B cell (primary cell): ENCODE measurements at regions not wholly inside any gene's neighbourhood (a gene's known extent, or its start where the extent isn't known, plus 50 kb on each side); places are given as distances from the start of the nearest gene placed in this dataset.

Experiments used
- ATAC-seq: fragments of 200-7000 bp; cut with Tn5 transposase; one replicate; pipeline ENCODE4 v1.10.0; 2021; ENCODE audit warnings: low read depth, mild to moderate bottlenecking, moderate number of reproducible peaks, moderate library complexity
- CTCF ChIA-PET: fragments of 350-600 bp; sonication (Branson Sonifier 250); formaldehyde crosslinking; loops from one replicate; lab custom pipeline; 2021; ENCODE audit warnings: antibody characterized with exemption, inconsistent platforms; lab: Charles Lee
- POLR2A ChIA-PET: fragments of 350-600 bp; sonication (Branson Sonifier 250); formaldehyde crosslinking; loops from one replicate; lab custom pipeline; 2021; ENCODE audit warnings: antibody characterized with exemption; lab: Charles Lee
- DNase-seq: peaks from one replicate; pipeline ENCODE4 v3.0.0; 2013
- H2AFZ ChIP-seq: 2 replicates; pipeline ENCODE4 v1.6.1; 2012; ENCODE audit warnings: mild to moderate bottlenecking, low read depth, low read length; ENCODE audit not compliant: insufficient read depth, poor library complexity, severe bottlenecking
- H3K27ac ChIP-seq, 2 donors: 1 replicate in 1 of 2; 2 replicates in 1 of 2; pipeline ENCODE4 v1.5.1; 2012 to 2013; ENCODE audit warnings: low read length in 2 of 2, mild to moderate bottlenecking in 2 of 2, moderate library complexity in 1 of 2
- H3K27me3 ChIP-seq, 4 experiments: fragments of 200-600 bp in 1 of 4; sonication (generic) in 1 of 4; replicated peaks in 1 of 4; 1 replicate in 2 of 4; 2 replicates in 2 of 4; pipeline versions ENCODE4 v1.6.1 to v1.7.0; 2013 to 2016; ENCODE audit warnings: low read length in 3 of 4, mild to moderate bottlenecking in 2 of 4, mixed read lengths in 1 of 4, moderate library complexity in 1 of 4; ENCODE audit not compliant: insufficient read depth in 4 of 4, control insufficient read depth in 3 of 4; ENCODE audit errors: control extremely low read depth in 1 of 4
- H3K36me3 ChIP-seq, 2 experiments: replicated peaks in 1 of 2; 1 replicate in 1 of 2; 2 replicates in 1 of 2; pipeline versions ENCODE4 v1.6.1 to v1.7.1; 2013; ENCODE audit warnings: low read length in 1 of 2; ENCODE audit not compliant: insufficient read depth in 2 of 2, control insufficient read depth in 1 of 2; ENCODE audit errors: control extremely low read depth in 1 of 2, extremely low read depth in 1 of 2
- H3K4me1 ChIP-seq, 2 donors: fragments of 200-600 bp in 1 of 2; sonication (generic) in 1 of 2; 1 replicate in 1 of 2; 2 replicates in 1 of 2; pipeline versions ENCODE4 v1.5.1 to v1.6.1; 2013 to 2017; ENCODE audit warnings: low read length in 2 of 2; ENCODE audit not compliant: control insufficient read depth in 2 of 2, insufficient read depth in 2 of 2
- H3K4me2 ChIP-seq: replicated peaks from 2 replicates; pipeline ENCODE3; 2012; ENCODE audit warnings: mild to moderate bottlenecking, low read depth, low read length; ENCODE audit not compliant: poor library complexity, severe bottlenecking
- H3K4me3 ChIP-seq, 5 experiments: fragments of 200-600 bp in 1 of 5; sonication (generic) in 1 of 5; 1 replicate in 3 of 5; 2 replicates in 2 of 5; pipeline versions ENCODE4 v1.5.1 to v1.7.0; 2011 to 2016; ENCODE audit warnings: low read length in 4 of 5, mild to moderate bottlenecking in 4 of 5, low read depth in 2 of 5, control low read depth in 1 of 5, moderate library complexity in 1 of 5; ENCODE audit not compliant: insufficient read depth in 1 of 5; ENCODE audit errors: control extremely low read depth in 1 of 5, extremely low read depth in 1 of 5
- H3K79me2 ChIP-seq: fragments of 200-600 bp; sonication (generic); one replicate; pipeline ENCODE4 v1.6.0; 2016; ENCODE audit warnings: low read length; ENCODE audit not compliant: control insufficient read depth, insufficient read depth
- H3K9ac ChIP-seq: fragments of 200-600 bp; sonication (generic); 2 replicates; pipeline ENCODE4 v1.6.1; 2017; ENCODE audit warnings: mild to moderate bottlenecking, low read length, moderate library complexity
- H3K9me3 ChIP-seq, 3 donors: one replicate each; pipeline versions ENCODE4 v1.6.1 to v1.7.1; 2013; ENCODE audit warnings: low read length in 2 of 3; ENCODE audit not compliant: control insufficient read depth in 2 of 3, insufficient read depth in 1 of 3; ENCODE audit errors: control extremely low read depth in 1 of 3
- H4K20me1 ChIP-seq: 2 replicates; pipeline ENCODE4 v1.6.0; 2012; ENCODE audit warnings: mild to moderate bottlenecking, low read length; ENCODE audit not compliant: insufficient read depth, control insufficient read depth, poor library complexity, severe bottlenecking
- H3K27ac Mint-ChIP-seq: one replicate; pipeline ENCODE4 v1.8.0; 2021; ENCODE audit warnings: mixed read lengths
- H3K27me3 Mint-ChIP-seq: one replicate; pipeline ENCODE4 v1.8.0; 2021; ENCODE audit warnings: mixed read lengths
- H3K4me1 Mint-ChIP-seq: one replicate; pipeline ENCODE4 v1.8.0; 2021; ENCODE audit warnings: mixed read lengths
- H3K4me3 Mint-ChIP-seq: one replicate; pipeline ENCODE4 v1.8.0; 2021; ENCODE audit warnings: mixed read lengths
- H3K9me3 Mint-ChIP-seq: one replicate; pipeline ENCODE4 v1.8.0; 2022; ENCODE audit warnings: mixed read lengths; ENCODE audit not compliant: insufficient read depth
- CTCF ChIP-seq: fragments of 200-600 bp; IDR thresholded peaks from one replicate; pipeline ENCODE4 v1.8.0; 2022; ENCODE audit warnings: antibody characterized with exemption, mild to moderate bottlenecking
- EZH2 ChIP-seq: IDR thresholded peaks from 2 replicates; pipeline ENCODE4 v1.6.1; 2012; ENCODE audit warnings: borderline replicate concordance, low read depth, mild to moderate bottlenecking, moderate library complexity, low read length; ENCODE audit not compliant: insufficient read depth, poor library complexity, severe bottlenecking
- WGBS: methylation state at CpG from one replicate; pipeline ENCODE4 v1.1.5; 2013; ENCODE audit warnings: missing lambda C conversion rate; ENCODE audit not compliant: insufficient coverage; 5-methylcytosine and 5-hydroxymethylcytosine counted together
- intact Hi-C: fragments of 100-400 bp; cut with micrococcal nuclease; formaldehyde crosslinking; loops from one replicate; pipeline ENCODE4 v1.10.0; 2022

- ATAC-seq = no peak
These were observed 248.7 kb downstream of the NEBL start for GRCh38 chr10:20648263-20648874.

GRCh38 chr10:20647756-20648155 lies 249.4 kb downstream of the NEBL start:
- ATAC-seq = no peak
- Histone ChIP-seq H3K36me3 (no peaks in the 10 kb centered on the region), H3K79me2 (no peaks in the 10 kb centered on the region), H3K27ac (no peak overlapping the region), H4K20me1 (no peaks in the 10 kb centered on the region), H2AFZ (no peak overlapping the region), H3K4me2 (no peak overlapping the region), H3K4me3 (no peak overlapping the region), H3K9ac (no peak overlapping the region), H3K9me3 (no peaks in the 10 kb centered on the region), H3K27me3 (no peaks in the 10 kb centered on the region), H3K4me1 (no peaks in the 10 kb centered on the region)
- no peak overlapping the region for H3K27ac Mint-ChIP-seq
- ChIA-PET CTCF (no interaction called here), POLR2A (no interaction called here)
- H3K4me1 Mint-ChIP-seq = no peaks in the 10 kb centered on the region
- H3K9me3 Mint-ChIP-seq = peaks cover 10% of the 10 kb centered on the region
- no peak for DNase-seq
- H3K4me3 Mint-ChIP-seq = no peak overlapping the region
- TF ChIP-seq CTCF (no peak), EZH2 (no peak)
- H3K27me3 Mint-ChIP-seq = no peaks in the 10 kb centered on the region
- intact Hi-C loops = no loop called here

More at GRCh38 chr10:20648263-20648874, 248.7 kb downstream of the NEBL start:
- Histone ChIP-seq H4K20me1 (no peaks in the 10 kb centered on the region), H3K4me3 (no peak overlapping the region), H3K9ac (no peak overlapping the region), H3K9me3 (no peaks in the 10 kb centered on the region), H3K79me2 (no peaks in the 10 kb centered on the region), H2AFZ (no peak overlapping the region), H3K4me2 (no peak overlapping the region), H3K4me1 (no peaks in the 10 kb centered on the region), H3K27ac (no peak overlapping the region), H3K27me3 (no peaks in the 10 kb centered on the region), H3K36me3 (no peaks in the 10 kb centered on the region)
- TF ChIP-seq EZH2 (no peak), CTCF (no peak)
- no CpG with 5 or more reads among the region's 2 CpGs for WGBS
- Mint-ChIP-seq H3K27me3 (no peaks in the 10 kb centered on the region), H3K9me3 (peaks cover 10% of the 10 kb centered on the region), H3K27ac (no peak overlapping the region), H3K4me1 (no peaks in the 10 kb centered on the region), H3K4me3 (no peak overlapping the region)
- intact Hi-C loops = no loop called here
- CTCF ChIA-PET = no interaction called here
- DNase-seq = no peak
- POLR2A ChIA-PET = no interaction called here
